ENCODE measurements at regions not wholly inside any gene's neighbourhood (a gene's known extent, or its start where the extent isn't known, plus 50 kb on each side); places are given as distances from the start of the nearest gene placed in this dataset.

GRCh38 chr10:78555128-78555527 is 513.6 kb upstream of the ZMIZ1 start:
- peaks cover 0 to 5% (median 3%) of the 10 kb centered on the region in 4 donors for H3K4me1 ChIP-seq
- no peak overlapping the region for H3K4me3 ChIP-seq
- no peak for ATAC-seq (ENCODE audit: low FRiP score in 2 of 2)
- H3K27ac ChIP-seq = no peak overlapping the region
- no peaks in the 10 kb centered on the region for H3K36me3 ChIP-seq
- TF ChIP-seq POLR2AphosphoS5 (IDR thresholded peaks at IDR 0.05) (no peak), EP300 (IDR thresholded peaks at IDR 0.05) (no peak), CTCF (IDR thresholded peaks at IDR 0.05) (no peak), POLR2A (IDR thresholded peaks at IDR 0.05) (no peak)
- no peak for DNase-seq
- WGBS, 2 donors = 71 to 83% methylated on average over 2 of the region's 2 CpGs
- H3K9me3 ChIP-seq = no peaks in the 10 kb centered on the region
- no peaks in the 10 kb centered on the region for H3K27me3 ChIP-seq

GRCh38 chr10:78556705-78557432 is 511.9 kb upstream of the ZMIZ1 start:
- no peak overlapping the region for H3K4me3 ChIP-seq
- ATAC-seq (ENCODE audit: low FRiP score in 2 of 2) (peak in 1 of 2 donors; percentile 34), DNase-seq (no peak)
- TF ChIP-seq CTCF (IDR thresholded peaks at IDR 0.05) = no peak
- no peak for TF ChIP-seq POLR2AphosphoS5 (IDR thresholded peaks at IDR 0.05)
- peaks cover 0 to 2% (median under 1%) of the 10 kb centered on the region in 4 donors for H3K4me1 ChIP-seq
- H3K9me3 ChIP-seq = no peaks in the 10 kb centered on the region
- H3K27me3 ChIP-seq = no peaks in the 10 kb centered on the region
- H3K36me3 ChIP-seq = no peaks in the 10 kb centered on the region
- WGBS, 2 donors = 91 to 100% methylated on average over 2 of the region's 2 CpGs
- H3K27ac ChIP-seq = no peak overlapping the region

- Histone ChIP-seq H3K36me3 (no peaks in the 10 kb centered on the region), H3K9me3 (no peaks in the 10 kb centered on the region), H3K27ac (no peak overlapping the region), H3K4me3 (no peak overlapping the region), H3K4me1 (no peaks in the 10 kb centered on the region), H3K27me3 (no peaks in the 10 kb centered on the region)
- DNase-seq = no peak
- no peak for ATAC-seq (ENCODE audit: low FRiP score in 2 of 2)
- TF ChIP-seq EP300 (IDR thresholded peaks at IDR 0.05) = no peak
- no peak for TF ChIP-seq CTCF (IDR thresholded peaks at IDR 0.05)
- TF ChIP-seq POLR2A (IDR thresholded peaks at IDR 0.05) = no peak
- TF ChIP-seq POLR2AphosphoS5 (IDR thresholded peaks at IDR 0.05) = no peak
- WGBS, 2 donors = 86 to 92% methylated on average over 2 of the region's 2 CpGs
Measured at GRCh38 chr10:78557433-78557925, 511.3 kb upstream of the ZMIZ1 start.

GRCh38 chr10:78559661-78560340 is 509.0 kb upstream of the ZMIZ1 start:
- DNase-seq (no peak), ATAC-seq (ENCODE audit: low FRiP score in 2 of 2) (peak in 1 of 2 donors; percentile 45)
- WGBS, 2 donors = 80 to 88% methylated on average over 9 to 10 of the region's 10 CpGs
- Histone ChIP-seq H3K4me3 (no peak overlapping the region), H3K4me1 (no peaks in the 10 kb centered on the region), H3K9me3 (no peaks in the 10 kb centered on the region), H3K27ac (no peak overlapping the region), H3K36me3 (no peaks in the 10 kb centered on the region), H3K27me3 (no peaks in the 10 kb centered on the region)
- no peak for TF ChIP-seq CTCF (IDR thresholded peaks at IDR 0.05)
- no peak for TF ChIP-seq POLR2A (IDR thresholded peaks at IDR 0.05)
- no peak for TF ChIP-seq POLR2AphosphoS5 (IDR thresholded peaks at IDR 0.05)
- no peak for TF ChIP-seq EP300 (IDR thresholded peaks at IDR 0.05)
